Kidney (tissue), 13 donors: ENCODE measurements at regions not wholly inside any gene's neighbourhood (a gene's known extent, or its start where the extent isn't known, plus 50 kb on each side); places are given as distances from the start of the nearest gene placed in this dataset.

ENCODE experiments used
- DNase-seq, 5 donors: peaks; one replicate each; pipeline ENCODE4 v3.0.0-alpha.2; 2013 to 2020
- FAIRE-seq: peaks from 2 replicates; lab custom pipeline; 2012; peaks lifted over from hg19 to GRCh38; lab: Jason Lieb, UNC
- H3K27ac ChIP-seq, 2 donors: one replicate each; pipeline ENCODE4 v1.7.0; 2013; ENCODE audit warnings: low read depth in 2 of 2, low read length in 2 of 2, inconsistent platforms in 1 of 2
- H3K27me3 ChIP-seq: one replicate; pipeline ENCODE4 v1.7.1; 2013; ENCODE audit warnings: low read length, inconsistent platforms; ENCODE audit not compliant: control insufficient read depth, insufficient read depth
- H3K36me3 ChIP-seq, 3 donors: one replicate each; pipeline versions ENCODE4 v1.7.0 to v1.7.1; 2013; ENCODE audit warnings: low read length in 3 of 3, control low read depth in 1 of 3, inconsistent platforms in 1 of 3; ENCODE audit not compliant: insufficient read depth in 3 of 3, control insufficient read depth in 2 of 3
- H3K4me1 ChIP-seq, 3 donors: one replicate each; pipeline versions ENCODE4 v1.7.0 to v1.7.1; 2013; ENCODE audit warnings: low read length in 3 of 3, inconsistent platforms in 1 of 3, low read depth in 1 of 3; ENCODE audit not compliant: control insufficient read depth in 2 of 3, insufficient read depth in 2 of 3
- H3K4me3 ChIP-seq, 3 donors: one replicate each; pipeline versions ENCODE4 v1.7.0 to v1.8.1; 2013; ENCODE audit warnings: low read length in 3 of 3, control low read depth in 1 of 3, inconsistent platforms in 1 of 3
- H3K9ac ChIP-seq, 3 donors: one replicate each; pipeline versions ENCODE4 v1.7.0 to v1.7.1; 2013; ENCODE audit warnings: low read length in 3 of 3, control low read depth in 1 of 3, inconsistent platforms in 1 of 3
- H3K9me3 ChIP-seq, 3 donors: one replicate each; pipeline versions ENCODE4 v1.7.0 to v1.7.1; 2013; ENCODE audit warnings: low read length in 3 of 3, control low read depth in 1 of 3, inconsistent platforms in 1 of 3; ENCODE audit not compliant: control insufficient read depth in 2 of 3, insufficient read depth in 1 of 3
- CTCF ChIP-seq: IDR thresholded peaks from 3 replicates; pipeline ENCODE4 v1.5.1; 2012; ENCODE audit warnings: mild to moderate bottlenecking, moderate library complexity, borderline replicate concordance; ENCODE audit not compliant: insufficient read depth; ENCODE audit errors: extremely low read depth
- intact Hi-C: fragments of 100-400 bp; cut with DNase I; formaldehyde crosslinking; loops from one replicate; pipeline ENCODE4 v1.11.1; 2022
- donor health status: control.
- donor health status: control.
- donor health status: control.
- donor health status: control.
- donor health status: control.
- donor health status: DM: yes; HTN: yes; CAD: no.
- donor health status: Normal renal cell carcinoma (clear cell type).

- no peak for FAIRE-seq
- H3K36me3 ChIP-seq = no peaks in the 10 kb centered on the region
These were observed 300.6 kb upstream of the C11orf87 start for GRCh38 chr11:109121173-109121932.

GRCh38 chr11:109123816-109124787, 297.9 kb upstream of the C11orf87 start:
- Histone ChIP-seq H3K27me3 (no peaks in the 10 kb centered on the region), H3K27ac (no peak overlapping the region), H3K36me3 (no peaks in the 10 kb centered on the region), H3K4me1 (no peaks in the 10 kb centered on the region), H3K9me3 (no peaks in the 10 kb centered on the region), H3K9ac (no peak overlapping the region), H3K4me3 (no peak overlapping the region)
- no peak for FAIRE-seq
- no peak for TF ChIP-seq CTCF
- intact Hi-C loops = no loop called here
- DNase-seq = peak in 4 of 5 donors; percentile 33 to 72 (median 50)

More at GRCh38 chr11:109121173-109121932, 300.6 kb upstream of the C11orf87 start:
- H3K27me3 ChIP-seq = no peaks in the 10 kb centered on the region
- intact Hi-C loops = no loop called here
- no peak overlapping the region for H3K4me3 ChIP-seq
- no peaks in the 10 kb centered on the region for H3K4me1 ChIP-seq
- H3K9me3 ChIP-seq = no peaks in the 10 kb centered on the region
- no peak overlapping the region for H3K27ac ChIP-seq
- no peak for DNase-seq
- no peak overlapping the region for H3K9ac ChIP-seq
- no peak for TF ChIP-seq CTCF

- H3K4me1 ChIP-seq = no peaks in the 10 kb centered on the region
- no peak for TF ChIP-seq CTCF
- no peaks in the 10 kb centered on the region for H3K9me3 ChIP-seq
- no peak overlapping the region for H3K27ac ChIP-seq
- H3K36me3 ChIP-seq = no peaks in the 10 kb centered on the region
- FAIRE-seq = no peak
- no peak overlapping the region for H3K4me3 ChIP-seq
- intact Hi-C loops = no loop called here
- DNase-seq = no peak
- no peaks in the 10 kb centered on the region for H3K27me3 ChIP-seq
- H3K9ac ChIP-seq = no peak overlapping the region
These were observed 291.1 kb upstream of the C11orf87 start for GRCh38 chr11:109130910-109131309.
